ENCODE measurements at regions not wholly inside any gene's neighbourhood (a gene's known extent, or its start where the extent isn't known, plus 50 kb on each side); places are given as distances from the start of the nearest gene placed in this dataset.

GRCh38 chr15:35912196-35912595, 366.2 kb upstream of the DPH6 start:
- no peak for TF ChIP-seq CTCF (IDR thresholded peaks at IDR 0.05 in 4 of 5, conservative IDR thresholded peaks at IDR 0.05 in 1 of 5)
- TF ChIP-seq POLR2A (IDR thresholded peaks at IDR 0.05): no peak
